Uterus (tissue), 2 donors: ENCODE measurements at regions not wholly inside any gene's neighbourhood (a gene's known extent, or its start where the extent isn't known, plus 50 kb on each side); places are given as distances from the start of the nearest gene placed in this dataset.

Experiments used
- POLR2A ChIP-seq, 2 donors: fragments of 450-650 bp; IDR thresholded peaks; one replicate each; pipeline ENCODE4 v1.6.1; 2016; ENCODE audit warnings: antibody characterized with exemption in 2 of 2, mild to moderate bottlenecking in 1 of 2, moderate library complexity in 1 of 2
- TF ChIP-seq, protein P1 (sequence below), 4 experiments: fragments of 200-600 bp in 2 of 4; fragments of 450-650 bp in 2 of 4; sonication (generic) in 2 of 4; IDR thresholded peaks; one replicate each; pipeline ENCODE4 v1.5.1; 2016 to 2019; ENCODE audit warnings: antibody characterized with exemption in 4 of 4, mild to moderate bottlenecking in 2 of 4, moderate library complexity in 1 of 4

GRCh38 chr21:35199733-35200015 is 150.6 kb upstream of the RUNX1 start:
- TF ChIP-seq, protein P1, sequence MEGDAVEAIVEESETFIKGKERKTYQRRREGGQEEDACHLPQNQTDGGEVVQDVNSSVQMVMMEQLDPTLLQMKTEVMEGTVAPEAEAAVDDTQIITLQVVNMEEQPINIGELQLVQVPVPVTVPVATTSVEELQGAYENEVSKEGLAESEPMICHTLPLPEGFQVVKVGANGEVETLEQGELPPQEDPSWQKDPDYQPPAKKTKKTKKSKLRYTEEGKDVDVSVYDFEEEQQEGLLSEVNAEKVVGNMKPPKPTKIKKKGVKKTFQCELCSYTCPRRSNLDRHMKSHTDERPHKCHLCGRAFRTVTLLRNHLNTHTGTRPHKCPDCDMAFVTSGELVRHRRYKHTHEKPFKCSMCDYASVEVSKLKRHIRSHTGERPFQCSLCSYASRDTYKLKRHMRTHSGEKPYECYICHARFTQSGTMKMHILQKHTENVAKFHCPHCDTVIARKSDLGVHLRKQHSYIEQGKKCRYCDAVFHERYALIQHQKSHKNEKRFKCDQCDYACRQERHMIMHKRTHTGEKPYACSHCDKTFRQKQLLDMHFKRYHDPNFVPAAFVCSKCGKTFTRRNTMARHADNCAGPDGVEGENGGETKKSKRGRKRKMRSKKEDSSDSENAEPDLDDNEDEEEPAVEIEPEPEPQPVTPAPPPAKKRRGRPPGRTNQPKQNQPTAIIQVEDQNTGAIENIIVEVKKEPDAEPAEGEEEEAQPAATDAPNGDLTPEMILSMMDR (IDR thresholded peaks at IDR 0.05) = no peak
- TF ChIP-seq POLR2A (IDR thresholded peaks at IDR 0.05) = no peak
